Neural progenitor cell (in vitro differentiated cells): ENCODE measurements at regions not wholly inside any gene's neighbourhood (a gene's known extent, or its start where the extent isn't known, plus 50 kb on each side); places are given as distances from the start of the nearest gene placed in this dataset.

Experiments
- DNase-seq: peaks from one replicate; pipeline ENCODE4 v3.0.0-alpha.2; 2016; ENCODE audit warnings: low spot score
- H2AFZ ChIP-seq: fragments of 200-600 bp; sonication (generic); replicated peaks from 2 replicates; pipeline ENCODE4 v1.6.1; 2016; ENCODE audit warnings: antibody characterized with exemption
- H3F3A ChIP-seq: fragments of 200-600 bp; sonication (generic); 2 replicates; pipeline ENCODE4 v1.6.1; 2016; ENCODE audit warnings: antibody characterized with exemption, low read depth
- H3K27ac ChIP-seq: fragments of 200-600 bp; sonication (generic); 2 replicates; pipeline ENCODE4 v1.5.1; 2016; ENCODE audit warnings: mild to moderate bottlenecking
- H3K27me3 ChIP-seq: fragments of 200-600 bp; sonication (generic); 2 replicates; pipeline ENCODE4 v1.6.1; 2016; ENCODE audit warnings: mild to moderate bottlenecking, moderate library complexity
- H3K36me3 ChIP-seq: fragments of 200-600 bp; sonication (generic); 2 replicates; pipeline ENCODE4 v1.5.1; 2016
- H3K4me1 ChIP-seq: fragments of 200-600 bp; sonication (generic); 2 replicates; pipeline ENCODE4 v1.6.1; 2016; ENCODE audit warnings: mixed run types
- H3K4me2 ChIP-seq: fragments of 200-600 bp; sonication (generic); 2 replicates; pipeline ENCODE4 v1.6.1; 2016
- H3K4me3 ChIP-seq: fragments of 200-600 bp; sonication (generic); 2 replicates; pipeline ENCODE4 v1.5.1; 2016
- H3K79me2 ChIP-seq: fragments of 200-600 bp; sonication (generic); 2 replicates; pipeline ENCODE4 v1.6.1; 2016; ENCODE audit warnings: low read depth
- H3K9ac ChIP-seq: fragments of 200-600 bp; sonication (generic); 2 replicates; pipeline ENCODE4 v1.6.1; 2016
- H3K9me3 ChIP-seq: fragments of 200-600 bp; sonication (generic); 2 replicates; pipeline ENCODE4 v1.5.1; 2016; ENCODE audit warnings: low read depth
- H4K20me1 ChIP-seq: fragments of 200-600 bp; sonication (generic); 2 replicates; pipeline ENCODE4 v1.6.1; 2016; ENCODE audit warnings: low read depth
- H3K27ac Mint-ChIP-seq: 3 replicates; pipeline ENCODE4 v1.8.0; 2021; ENCODE audit warnings: mixed read lengths
- H3K27me3 Mint-ChIP-seq: 2 replicates; pipeline ENCODE4 v1.8.0; 2022; ENCODE audit warnings: low read depth, mild to moderate bottlenecking, inconsistent platforms, moderate library complexity, mixed read lengths; ENCODE audit not compliant: insufficient read depth
- H3K36me3 Mint-ChIP-seq: 3 replicates; pipeline ENCODE4 v1.8.0; 2021; ENCODE audit warnings: mixed read lengths
- H3K4me1 Mint-ChIP-seq: 3 replicates; pipeline ENCODE4 v1.8.0; 2021; ENCODE audit warnings: mixed read lengths
- H3K4me3 Mint-ChIP-seq: 3 replicates; pipeline ENCODE4 v1.8.0; 2021; ENCODE audit warnings: mild to moderate bottlenecking, moderate library complexity, mixed read lengths
- H3K9me3 Mint-ChIP-seq: 3 replicates; pipeline ENCODE4 v1.8.0; 2020; ENCODE audit warnings: mixed read lengths
- CTCF ChIP-seq: fragments of 200-600 bp; sonication (generic); IDR thresholded peaks from 2 replicates; pipeline ENCODE4 v1.5.1; 2017; ENCODE audit warnings: antibody characterized with exemption, mild to moderate bottlenecking
- EZH2 ChIP-seq: fragments of 200-600 bp; sonication (generic); IDR thresholded peaks from 2 replicates; pipeline ENCODE4 v1.6.1; 2017; ENCODE audit warnings: antibody characterized with exemption, mild to moderate bottlenecking, moderate library complexity
- EZH2phosphoT487 ChIP-seq: fragments of 200-600 bp; sonication (generic); IDR thresholded peaks from 2 replicates; pipeline ENCODE4 v1.6.1; 2017; ENCODE audit warnings: antibody characterized with exemption

GRCh38 chr3:165555785-165556184 is 281.4 kb downstream of the BCHE start:
- Histone ChIP-seq H4K20me1 (no peaks in the 10 kb centered on the region), H3K79me2 (no peaks in the 10 kb centered on the region), H3K4me3 (no peak overlapping the region), H3F3A (no peaks in the 10 kb centered on the region), H3K4me1 (no peaks in the 10 kb centered on the region), H3K27ac (no peak overlapping the region), H3K9me3 (no peaks in the 10 kb centered on the region), H3K36me3 (no peaks in the 10 kb centered on the region), H2AFZ (no peak overlapping the region), H3K27me3 (no peaks in the 10 kb centered on the region), H3K9ac (no peak overlapping the region), H3K4me2 (no peak overlapping the region)
- no peak for DNase-seq
- Mint-ChIP-seq H3K27ac (no peak overlapping the region), H3K4me1 (no peaks in the 10 kb centered on the region), H3K27me3 (no peaks in the 10 kb centered on the region), H3K9me3 (no peaks in the 10 kb centered on the region), H3K36me3 (no peaks in the 10 kb centered on the region), H3K4me3 (no peak overlapping the region)
- no peak for TF ChIP-seq CTCF
- TF ChIP-seq EZH2phosphoT487 = no peak
- TF ChIP-seq EZH2 = no peak

DNA sequence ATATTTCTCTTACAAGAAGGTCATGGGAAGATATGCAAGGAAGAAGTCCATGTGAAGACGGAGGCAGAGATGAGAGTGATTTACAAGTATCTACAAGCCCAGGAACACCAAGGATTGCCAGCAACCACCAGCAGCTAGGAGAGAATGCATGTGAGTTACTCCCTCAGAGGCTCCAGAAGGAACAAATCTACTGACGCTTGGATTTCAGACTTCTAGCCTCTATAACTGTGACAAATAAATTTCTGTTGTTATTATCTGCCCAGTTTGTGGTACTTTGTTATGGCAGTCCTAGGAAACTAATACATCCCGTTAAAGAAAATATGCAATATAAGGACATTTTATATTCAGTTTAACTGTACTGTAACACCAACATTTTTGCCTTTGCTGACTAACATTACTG is 283.9 kb downstream of the BCHE start:
- no peak overlapping the region for H3K27ac Mint-ChIP-seq
- H3K4me1 Mint-ChIP-seq = no peaks in the 10 kb centered on the region
- TF ChIP-seq EZH2 (no peak), CTCF (no peak), EZH2phosphoT487 (no peak)

GRCh38 chr3:165549665-165550064 is 287.6 kb downstream of the BCHE start:
- TF ChIP-seq EZH2phosphoT487 (no peak), EZH2 (no peak), CTCF (no peak)
- no peaks in the 10 kb centered on the region for H3F3A ChIP-seq
- H3K9ac ChIP-seq = no peak overlapping the region
- Mint-ChIP-seq H3K9me3 (no peaks in the 10 kb centered on the region), H3K4me3 (no peak overlapping the region), H3K36me3 (no peaks in the 10 kb centered on the region), H3K27ac (no peak overlapping the region), H3K4me1 (no peaks in the 10 kb centered on the region), H3K27me3 (no peaks in the 10 kb centered on the region)
- no peaks in the 10 kb centered on the region for H3K27me3 ChIP-seq
- H3K4me2 ChIP-seq = no peak overlapping the region
- no peak overlapping the region for H3K27ac ChIP-seq
- no peak overlapping the region for H2AFZ ChIP-seq
- DNase-seq = peak; percentile 4
- H3K4me3 ChIP-seq = no peak overlapping the region
- no peaks in the 10 kb centered on the region for H3K79me2 ChIP-seq
- no peaks in the 10 kb centered on the region for H3K4me1 ChIP-seq
- H3K36me3 ChIP-seq = no peaks in the 10 kb centered on the region
- no peaks in the 10 kb centered on the region for H4K20me1 ChIP-seq
- no peaks in the 10 kb centered on the region for H3K9me3 ChIP-seq

More for the DNA sequence above, 283.9 kb downstream of the BCHE start:
- Histone ChIP-seq H3K9me3 (no peaks in the 10 kb centered on the region), H3K4me3 (no peak overlapping the region), H4K20me1 (no peaks in the 10 kb centered on the region), H3K4me1 (no peaks in the 10 kb centered on the region), H3K27me3 (no peaks in the 10 kb centered on the region), H3K27ac (no peak overlapping the region), H3K9ac (no peak overlapping the region), H3K36me3 (no peaks in the 10 kb centered on the region), H2AFZ (no peak overlapping the region), H3K79me2 (no peaks in the 10 kb centered on the region), H3F3A (no peaks in the 10 kb centered on the region), H3K4me2 (no peak overlapping the region)
- no peak for DNase-seq
- Mint-ChIP-seq H3K4me3 (no peak overlapping the region), H3K9me3 (no peaks in the 10 kb centered on the region), H3K27me3 (no peaks in the 10 kb centered on the region), H3K36me3 (no peaks in the 10 kb centered on the region)

DNA sequence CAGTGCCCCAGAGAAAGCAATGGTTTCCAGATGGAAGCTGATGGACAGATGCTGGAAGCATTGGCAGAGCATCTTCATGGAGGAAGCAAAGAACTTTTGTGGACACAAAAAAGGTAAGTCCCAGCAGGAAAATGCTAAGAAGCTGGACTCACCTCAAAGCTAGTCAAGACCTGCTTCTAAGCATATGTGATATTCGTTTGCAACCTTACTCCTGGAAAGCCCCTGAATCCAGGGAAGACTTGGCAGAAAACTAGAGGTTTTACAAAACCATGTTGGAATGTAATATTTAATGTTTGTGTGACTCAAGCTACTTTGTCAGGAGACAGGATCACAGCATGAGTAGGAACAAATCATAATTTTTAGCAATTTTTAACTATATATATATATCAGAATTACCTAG is 288.2 kb downstream of the BCHE start:
- Histone ChIP-seq H2AFZ (no peak overlapping the region), H3K79me2 (no peaks in the 10 kb centered on the region), H3F3A (no peaks in the 10 kb centered on the region), H3K4me3 (no peak overlapping the region), H3K9ac (no peak overlapping the region), H4K20me1 (no peaks in the 10 kb centered on the region), H3K4me2 (no peak overlapping the region), H3K27me3 (no peaks in the 10 kb centered on the region), H3K36me3 (no peaks in the 10 kb centered on the region), H3K27ac (no peak overlapping the region), H3K9me3 (no peaks in the 10 kb centered on the region), H3K4me1 (no peaks in the 10 kb centered on the region)
- no peak for TF ChIP-seq EZH2phosphoT487
- TF ChIP-seq EZH2 = no peak
- H3K36me3 Mint-ChIP-seq = no peaks in the 10 kb centered on the region
- no peak overlapping the region for H3K27ac Mint-ChIP-seq
- DNase-seq = no peak
- no peak overlapping the region for H3K4me3 Mint-ChIP-seq
- no peaks in the 10 kb centered on the region for H3K9me3 Mint-ChIP-seq
- no peaks in the 10 kb centered on the region for H3K4me1 Mint-ChIP-seq
- H3K27me3 Mint-ChIP-seq = no peaks in the 10 kb centered on the region
